GM19240 (cell line): ENCODE measurements at regions not wholly inside any gene's neighbourhood (a gene's known extent, or its start where the extent isn't known, plus 50 kb on each side); places are given as distances from the start of the nearest gene placed in this dataset.

Experiments used
- DNase-seq: peaks from one replicate; pipeline ENCODE4 v3.0.0; 2011; ENCODE audit warnings: low spot score; ENCODE audit not compliant: insufficient read length

DNA sequence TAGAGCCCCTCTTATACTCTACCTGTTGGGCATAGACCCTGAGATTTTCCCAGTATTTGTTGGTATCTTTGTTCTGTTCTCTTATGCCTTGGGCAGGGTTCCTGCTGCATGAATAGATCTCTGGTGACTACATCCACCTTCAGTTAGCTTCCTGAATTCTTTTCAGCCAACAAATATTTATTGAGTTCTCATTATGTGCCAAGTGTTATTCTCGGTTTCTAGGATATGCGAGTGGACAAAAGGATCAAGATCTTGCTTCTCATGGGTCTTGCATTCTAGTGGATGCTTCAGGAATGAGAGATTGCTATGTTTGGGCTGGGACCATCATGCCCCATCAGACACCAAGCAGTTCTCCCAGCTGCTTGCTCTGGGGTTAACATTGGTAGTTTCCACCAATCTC lies 340.0 kb downstream of the METTL15 start:
- no peak for DNase-seq

DNA sequence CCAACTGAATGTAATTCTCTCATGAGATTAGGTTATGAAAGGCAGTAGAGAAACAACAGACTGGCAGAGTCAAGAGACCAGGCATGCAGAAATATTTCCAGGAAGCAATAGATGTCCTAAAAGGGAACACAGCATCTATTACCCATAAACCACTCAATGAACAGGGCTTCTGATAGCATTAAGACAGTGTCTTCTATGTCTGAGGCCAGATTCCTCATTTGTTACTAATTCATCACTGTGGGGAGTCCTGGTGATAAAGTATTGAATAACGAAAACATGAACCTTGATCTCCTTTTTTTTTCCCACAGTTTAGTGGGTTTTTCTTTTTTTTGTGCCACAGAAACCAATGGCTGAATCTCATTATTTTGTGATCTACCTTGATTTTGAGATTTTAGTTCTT lies 339.0 kb downstream of the METTL15 start:
- no peak for DNase-seq

DNA sequence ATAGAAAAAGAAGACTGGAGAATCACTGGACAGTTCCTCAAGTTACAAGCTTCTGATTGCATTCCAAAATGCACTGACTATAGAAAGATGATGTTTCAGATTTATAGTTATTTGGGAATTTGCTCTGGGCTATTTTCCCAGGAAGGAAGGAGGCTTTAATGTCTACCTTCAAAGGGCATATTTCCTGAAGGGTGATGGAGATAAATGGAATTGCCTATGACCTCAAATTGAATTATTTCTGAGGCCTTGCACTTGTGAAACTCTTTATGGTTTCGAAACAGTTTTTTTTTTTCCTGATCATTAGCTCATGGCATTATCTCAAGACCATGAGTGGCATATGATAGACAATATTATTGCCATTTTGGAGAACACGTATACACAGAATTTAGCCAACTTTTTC lies 333.9 kb downstream of the METTL15 start:
- DNase-seq: no peak

DNA sequence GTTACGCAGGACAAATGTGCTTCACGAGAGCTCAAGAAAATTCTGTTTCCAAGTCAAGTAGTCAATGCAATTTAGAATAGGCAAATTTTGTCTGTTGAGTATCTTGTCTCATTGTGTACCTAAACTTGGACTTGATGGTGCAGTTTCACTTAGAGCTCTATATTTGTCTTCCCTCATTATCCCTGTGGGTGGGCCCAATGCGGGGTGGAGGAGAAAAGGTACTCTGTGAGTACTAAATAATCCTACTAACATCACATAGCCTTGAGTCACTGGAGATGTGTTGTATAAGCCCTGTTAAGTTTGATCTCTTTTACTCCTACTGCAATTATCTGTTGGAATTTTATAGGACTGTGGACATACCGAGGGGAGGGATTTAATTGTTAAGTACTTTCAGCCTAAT lies 331.2 kb downstream of the METTL15 start:
- no peak for DNase-seq

DNA sequence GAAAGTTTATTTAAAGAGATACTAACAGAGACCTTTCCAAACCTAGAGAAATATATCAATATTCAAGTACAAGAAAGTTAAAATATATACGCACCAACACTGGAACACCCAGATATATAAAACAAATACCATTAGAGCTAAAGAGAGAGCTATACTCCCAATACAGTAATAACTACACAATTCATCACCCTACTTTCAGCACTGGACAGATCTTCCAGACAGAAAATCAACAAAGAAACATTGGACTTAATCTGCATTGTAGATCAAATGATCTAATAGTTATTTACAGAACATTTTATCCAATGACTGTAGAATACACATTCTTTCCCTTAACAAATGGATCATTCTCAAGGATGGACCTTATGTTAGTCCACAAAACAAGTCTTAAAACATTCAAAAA lies 311.9 kb downstream of the METTL15 start:
- DNase-seq: no peak

DNA sequence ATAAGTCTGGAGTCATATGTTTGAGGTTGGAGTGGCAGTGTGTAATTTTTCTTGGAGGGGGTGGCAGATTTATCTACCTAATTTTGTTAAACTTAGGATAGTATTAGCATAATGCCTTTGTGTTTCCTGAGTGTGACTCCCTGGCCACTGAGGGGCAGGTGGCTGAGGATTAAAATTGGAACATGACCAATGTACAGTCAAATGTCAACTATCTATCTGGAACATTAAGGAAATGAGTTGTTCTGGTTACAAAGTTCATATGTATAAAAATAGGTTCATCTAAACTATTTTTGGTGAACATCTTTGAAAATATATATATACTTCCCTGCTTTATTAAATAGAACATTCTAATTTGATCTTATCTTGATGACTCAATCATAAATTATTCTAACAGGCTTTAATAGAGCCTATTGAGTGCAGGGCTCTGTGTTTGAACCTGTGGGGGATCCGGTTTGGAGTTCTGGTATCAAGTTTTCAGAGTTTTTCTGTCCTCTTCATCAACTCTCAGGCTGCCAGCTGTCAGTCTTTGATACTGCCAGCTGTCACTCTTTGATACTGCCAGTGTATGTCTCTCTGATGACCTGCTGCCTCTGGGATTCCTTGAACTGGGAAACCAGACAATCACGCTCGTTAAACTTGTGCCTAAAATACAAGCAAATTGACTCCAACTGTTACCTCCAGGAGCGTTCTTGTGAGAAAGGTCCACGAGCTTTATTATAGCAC lies 309.6 kb downstream of the METTL15 start:
- no peak for DNase-seq

DNA sequence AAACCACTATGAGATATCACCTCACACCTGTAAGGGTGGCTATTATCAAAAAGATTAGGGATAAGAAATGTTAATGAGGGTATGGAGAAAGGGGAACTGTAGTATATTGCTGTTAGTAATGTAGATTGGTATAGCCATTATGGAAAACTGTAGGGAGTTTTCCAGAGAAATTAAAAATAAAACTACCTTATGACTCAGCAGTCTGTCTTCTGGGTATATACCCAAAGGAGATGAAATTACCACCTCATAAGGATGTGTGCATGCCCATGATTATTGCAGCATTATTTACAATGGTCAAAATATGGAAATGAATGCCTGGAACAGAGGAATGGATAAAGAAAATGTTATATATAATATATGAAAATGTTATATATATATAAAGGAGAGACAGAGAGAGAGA lies 303.8 kb downstream of the METTL15 start:
- DNase-seq: no peak

DNA sequence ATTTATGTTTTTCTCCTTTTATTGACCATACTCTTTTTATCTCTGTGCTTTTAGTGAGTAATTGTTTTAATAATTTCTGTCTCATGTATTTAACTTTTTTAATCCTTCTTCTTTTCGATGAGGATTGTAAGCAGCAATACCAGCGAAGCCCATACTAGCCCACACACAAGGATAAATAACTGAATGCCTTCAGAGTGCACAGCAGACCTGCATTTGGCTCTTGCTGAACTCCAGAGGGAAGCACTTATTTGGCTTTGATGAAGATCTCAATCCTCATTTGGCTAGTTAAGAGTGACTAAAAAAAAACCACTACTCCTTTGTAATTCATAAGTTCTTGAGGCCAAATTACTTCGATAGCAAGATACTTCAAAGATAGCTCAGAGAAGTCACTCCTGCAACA lies 293.3 kb downstream of the METTL15 start:
- no peak for DNase-seq

DNA sequence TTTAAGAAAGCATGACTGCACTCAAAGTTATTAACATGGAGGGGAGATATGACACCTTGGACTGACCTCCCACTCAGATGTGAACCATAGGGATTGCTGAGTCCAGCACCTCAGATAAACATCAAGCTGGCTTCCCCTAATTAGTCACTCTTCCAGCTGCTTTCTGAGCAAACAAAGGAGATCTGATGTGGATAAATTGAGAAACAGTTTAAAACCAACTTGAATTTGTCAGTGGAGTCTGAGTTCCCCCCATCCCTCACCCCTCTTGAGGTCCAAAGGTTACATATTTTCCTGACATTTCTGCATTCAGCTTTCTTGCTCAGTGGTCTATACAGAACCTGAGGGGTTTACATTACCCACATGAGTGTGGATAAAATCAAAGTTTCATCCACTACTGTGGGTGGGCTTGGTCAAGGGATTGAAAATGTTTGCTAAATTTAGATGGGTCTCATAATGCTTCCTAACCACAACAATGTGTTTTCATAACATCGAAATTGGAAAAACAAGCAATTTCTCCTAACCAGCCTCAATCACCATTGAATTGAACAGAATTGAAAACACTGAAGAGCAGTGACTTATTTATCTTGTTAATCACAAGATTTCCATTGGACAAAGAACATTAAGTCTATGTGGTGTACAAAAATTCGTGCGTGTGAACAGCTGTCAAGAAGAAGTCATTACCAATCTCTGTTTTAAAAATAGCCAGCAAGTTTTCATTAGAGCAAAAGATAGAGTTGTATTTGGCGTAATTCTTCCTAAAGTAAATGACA lies 292.3 kb downstream of the METTL15 start:
- no peak for DNase-seq

DNA sequence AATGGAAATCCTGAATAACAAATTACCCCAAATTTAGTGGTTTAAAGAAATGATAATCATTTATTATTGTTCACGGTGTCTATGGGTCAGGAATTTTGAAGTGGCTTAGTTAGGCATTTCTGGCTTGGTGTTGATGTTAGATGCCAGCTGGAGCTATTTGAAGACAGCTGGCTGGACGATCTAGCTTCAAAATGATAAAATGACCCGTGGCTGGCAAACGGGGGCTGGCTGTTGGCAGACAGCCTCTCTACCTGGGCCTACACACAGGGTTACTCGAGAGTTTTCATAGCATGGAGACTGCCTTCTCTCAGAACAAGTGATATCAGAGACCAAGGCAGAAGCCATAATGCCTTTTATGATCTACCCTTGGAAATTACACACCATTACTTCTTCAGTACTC lies 285.2 kb downstream of the METTL15 start:
- DNase-seq: no peak

DNA sequence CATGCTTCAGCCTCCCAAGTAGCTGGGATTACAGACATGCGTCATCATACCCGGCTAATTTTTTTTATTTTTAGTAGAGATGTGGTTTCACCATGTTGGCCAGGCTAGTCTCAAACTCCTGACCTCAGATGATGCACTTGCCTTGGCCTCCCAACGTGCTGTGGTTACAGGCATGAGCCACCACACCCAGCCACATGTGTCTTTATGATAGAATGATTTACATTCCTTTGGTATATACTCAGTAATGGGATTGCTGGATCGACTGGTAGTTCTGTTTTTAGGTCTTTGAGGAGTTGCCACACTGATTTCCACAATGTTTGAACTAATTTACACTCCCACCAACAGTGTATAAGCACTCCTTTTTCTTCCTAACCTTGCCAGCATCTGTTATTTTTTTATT lies 276.2 kb downstream of the METTL15 start:
- DNase-seq: no peak

DNA sequence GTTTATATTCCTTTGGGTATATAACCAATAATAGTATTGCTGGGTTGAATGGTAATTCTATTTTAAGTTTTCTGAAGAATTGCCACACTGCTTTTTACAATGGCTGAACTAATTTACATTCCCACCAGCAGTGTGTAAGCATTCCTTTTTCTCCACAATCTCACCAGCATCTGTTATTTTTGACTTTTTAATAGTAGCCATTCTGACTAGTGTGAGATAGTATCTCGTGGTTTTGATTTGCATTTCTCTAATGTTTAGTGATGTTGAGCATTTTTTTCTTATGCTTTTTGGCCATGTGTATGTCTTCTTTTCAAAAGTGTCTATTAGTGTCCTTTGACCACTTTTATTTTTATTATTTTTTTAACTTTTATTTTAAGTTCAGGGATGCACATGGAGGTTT lies 275.3 kb downstream of the METTL15 start:
- DNase-seq: no peak
